ENCODE measurements at regions not wholly inside any gene's neighbourhood (a gene's known extent, or its start where the extent isn't known, plus 50 kb on each side); places are given as distances from the start of the nearest gene placed in this dataset.

GRCh38 chr5:173762045-173762444 lies 126.1 kb upstream of the CPEB4 start:
- no peak for DNase-seq (ENCODE audit: extremely low read depth in 1 of 2, low read depth in 1 of 2)

- no peak for DNase-seq (ENCODE audit: extremely low read depth in 1 of 2, low read depth in 1 of 2)
Measured at GRCh38 chr5:173762930-173763329, 125.2 kb upstream of the CPEB4 start.

GRCh38 chr5:173763410-173763809 lies 124.7 kb upstream of the CPEB4 start:
- DNase-seq (ENCODE audit: extremely low read depth in 1 of 2, low read depth in 1 of 2) = no peak

- no peak for DNase-seq (ENCODE audit: extremely low read depth in 1 of 2, low read depth in 1 of 2)
Measured at GRCh38 chr5:173764332-173765028, 123.7 kb upstream of the CPEB4 start.

GRCh38 chr5:173765029-173765644 lies 123.0 kb upstream of the CPEB4 start:
- DNase-seq (ENCODE audit: extremely low read depth in 1 of 2, low read depth in 1 of 2) = no peak

- no peak for DNase-seq (ENCODE audit: extremely low read depth in 1 of 2, low read depth in 1 of 2)
Measured at GRCh38 chr5:173765661-173766060, 122.5 kb upstream of the CPEB4 start.

- DNase-seq (ENCODE audit: extremely low read depth in 1 of 2, low read depth in 1 of 2) = no peak
Measured at GRCh38 chr5:173767574-173768266, 120.4 kb upstream of the CPEB4 start.

- no peak for DNase-seq (ENCODE audit: extremely low read depth in 1 of 2, low read depth in 1 of 2)
Measured at GRCh38 chr5:173768267-173768806, 119.8 kb upstream of the CPEB4 start.

- no peak for DNase-seq (ENCODE audit: extremely low read depth in 1 of 2, low read depth in 1 of 2)
Measured at GRCh38 chr5:173768891-173769290, 119.3 kb upstream of the CPEB4 start.

- DNase-seq (ENCODE audit: extremely low read depth in 1 of 2, low read depth in 1 of 2) = no peak
Measured at GRCh38 chr5:173770637-173771036, 117.5 kb upstream of the CPEB4 start.

- no peak for DNase-seq (ENCODE audit: extremely low read depth in 1 of 2, low read depth in 1 of 2)
Measured at GRCh38 chr5:173771121-173771724, 116.9 kb upstream of the CPEB4 start.

- no peak for DNase-seq (ENCODE audit: extremely low read depth in 1 of 2, low read depth in 1 of 2)
Measured at GRCh38 chr5:173771725-173772383, 116.3 kb upstream of the CPEB4 start.

- no peak for DNase-seq (ENCODE audit: extremely low read depth in 1 of 2, low read depth in 1 of 2)
Measured at GRCh38 chr5:173772384-173773059, 115.6 kb upstream of the CPEB4 start.

- no peak for DNase-seq (ENCODE audit: extremely low read depth in 1 of 2, low read depth in 1 of 2)
Measured at GRCh38 chr5:173774271-173774761, 113.8 kb upstream of the CPEB4 start.

GRCh38 chr5:173775261-173776197 lies 112.6 kb upstream of the CPEB4 start:
- no peak for DNase-seq (ENCODE audit: extremely low read depth in 1 of 2, low read depth in 1 of 2)

- DNase-seq (ENCODE audit: extremely low read depth in 1 of 2, low read depth in 1 of 2) = no peak
Measured at GRCh38 chr5:173777149-173777548, 111.0 kb upstream of the CPEB4 start.

- DNase-seq (ENCODE audit: extremely low read depth in 1 of 2, low read depth in 1 of 2) = no peak
Measured at GRCh38 chr5:173777674-173778073, 110.5 kb upstream of the CPEB4 start.

- DNase-seq (ENCODE audit: extremely low read depth in 1 of 2, low read depth in 1 of 2) = no peak
Measured at GRCh38 chr5:173778152-173778782, 109.9 kb upstream of the CPEB4 start.

Data from stimulated activated CD8-positive, alpha-beta memory T cell treated with anti-CD3 and anti-CD28 coated beads, Interleukin-7, amount 100 ng/mL, for 48 hours (primary cell).